GM18951 (cell line): ENCODE measurements at regions not wholly inside any gene's neighbourhood (a gene's known extent, or its start where the extent isn't known, plus 50 kb on each side); places are given as distances from the start of the nearest gene placed in this dataset.
"Not testable (repeated sequence)": the region's sequence is repeated elsewhere in the genome, so short reads cannot be mapped to it uniquely, and the experiment has no call there.

ENCODE experiments used
- POLR2A ChIP-seq: IDR thresholded peaks from 4 replicates; pipeline ENCODE4 v1.6.1; 2011; ENCODE audit warnings: mild to moderate bottlenecking; ENCODE audit not compliant: insufficient read length, insufficient read depth; ENCODE audit errors: extremely low read depth
- in situ Hi-C: fragments of 300-500 bp; cut with MboI; formaldehyde crosslinking; loops from one replicate; pipeline ENCODE4 v1.12.0; 2022; ENCODE audit warnings: low sequenced_read_pairs, mixed read lengths, inconsistent platforms; ENCODE audit not compliant: unreplicated experiment

- TF ChIP-seq POLR2A = no peak
- in situ Hi-C loops = no loop called here
Observed at GRCh38 chr16:22652463-22652845, 141.8 kb downstream of the NPIPB5 start.

- TF ChIP-seq POLR2A = no peak
- in situ Hi-C loops = no loop called here
Observed at GRCh38 chr16:22653876-22654275, 143.2 kb downstream of the NPIPB5 start.

- in situ Hi-C loops = not testable (repeated sequence)
Observed at GRCh38 chr16:22656573-22656972, 145.9 kb downstream of the NPIPB5 start.

- in situ Hi-C loops = no loop called here
- no peak for TF ChIP-seq POLR2A
Observed at GRCh38 chr16:22659933-22660332, 149.2 kb downstream of the NPIPB5 start.

- in situ Hi-C loops = no loop called here
- TF ChIP-seq POLR2A = no peak
Observed at GRCh38 chr16:22660441-22661160, 149.9 kb downstream of the NPIPB5 start.

GRCh38 chr16:22661161-22661647, 150.5 kb downstream of the NPIPB5 start:
- in situ Hi-C loops = no loop called here

GRCh38 chr16:22662958-22663357, 151.0 kb upstream of the HS3ST2 start:
- in situ Hi-C loops = not testable (repeated sequence)

More at GRCh38 chr16:22661161-22661647, 150.5 kb downstream of the NPIPB5 start:
- TF ChIP-seq POLR2A = no peak

- in situ Hi-C loops = no loop called here
- no peak for TF ChIP-seq POLR2A
Observed at GRCh38 chr16:22663389-22664064, 150.4 kb upstream of the HS3ST2 start.

GRCh38 chr16:22664132-22664531, 149.8 kb upstream of the HS3ST2 start:
- in situ Hi-C loops = no loop called here
- TF ChIP-seq POLR2A = no peak

- in situ Hi-C loops = no loop called here
Observed at GRCh38 chr16:22664561-22664997, 149.4 kb upstream of the HS3ST2 start.

GRCh38 chr16:22665048-22665797, 148.7 kb upstream of the HS3ST2 start:
- TF ChIP-seq POLR2A = no peak
- in situ Hi-C loops = no loop called here

More at GRCh38 chr16:22664561-22664997, 149.4 kb upstream of the HS3ST2 start:
- no peak for TF ChIP-seq POLR2A

- in situ Hi-C loops = no loop called here
Observed at GRCh38 chr16:22665803-22666202, 148.2 kb upstream of the HS3ST2 start.

GRCh38 chr16:22668318-22668717, 145.6 kb upstream of the HS3ST2 start:
- in situ Hi-C loops = no loop called here
- TF ChIP-seq POLR2A = no peak

More at GRCh38 chr16:22665803-22666202, 148.2 kb upstream of the HS3ST2 start:
- no peak for TF ChIP-seq POLR2A
